SK-N-SH treated with all-trans-retinoic acid at 6 μM for 48 hours (cell line): ENCODE measurements at regions not wholly inside any gene's neighbourhood (a gene's known extent, or its start where the extent isn't known, plus 50 kb on each side); places are given as distances from the start of the nearest gene placed in this dataset.

ENCODE experiments used
- CREB5 ChIP-seq: fragments of 250-450 bp; sonication (Bioruptor Pico); IDR thresholded peaks from 2 replicates; pipeline ENCODE4 v1.5.1; 2020; ENCODE audit warnings: low read depth, mild to moderate bottlenecking, moderate library complexity
- PATZ1 ChIP-seq: fragments of 250-450 bp; sonication (Bioruptor Pico); IDR thresholded peaks from 2 replicates; pipeline ENCODE4 v1.8.0; 2020; ENCODE audit warnings: mild to moderate bottlenecking, moderate library complexity, borderline replicate concordance
- SNAI2 ChIP-seq: fragments of 250-450 bp; sonication (Bioruptor Pico); IDR thresholded peaks from 2 replicates; pipeline ENCODE4 v1.5.0; 2020; ENCODE audit warnings: mild to moderate bottlenecking, moderate library complexity
- ZFP30 ChIP-seq: fragments of 450-650 bp; formaldehyde crosslinking; IDR thresholded peaks from 2 replicates; pipeline ENCODE4 v1.5.0; 2022; ENCODE audit warnings: mild to moderate bottlenecking, moderate library complexity
- ZNF565 ChIP-seq: fragments of 450-650 bp; formaldehyde crosslinking; conservative IDR thresholded peaks from 2 replicates; pipeline ENCODE4 v1.5.0; 2020; ENCODE audit warnings: low read depth, mild to moderate bottlenecking, moderate library complexity

- TF ChIP-seq ZFP30 (CRISPR knock-in tag), result no peak
- no peak for TF ChIP-seq PATZ1 (CRISPR knock-in tag)
- TF ChIP-seq CREB5 (CRISPR knock-in tag), result no peak
- TF ChIP-seq ZNF565 (CRISPR knock-in tag), result no peak
- no peak for TF ChIP-seq SNAI2 (CRISPR knock-in tag)
These were observed 92.3 kb upstream of the TMEM168 start for GRCh38 chr7:112882511-112882910.
